HCT116 (cell line): ENCODE measurements at regions not wholly inside any gene's neighbourhood (a gene's known extent, or its start where the extent isn't known, plus 50 kb on each side); places are given as distances from the start of the nearest gene placed in this dataset.

Experiments
- ATAC-seq: fragments of 200-7000 bp; cut with Tn5 transposase; 2 replicates; pipeline ENCODE4 v1.9.1; 2020; ENCODE audit warnings: mild to moderate bottlenecking, moderate library complexity
- BruUV-seq: library from RNA; stranded (reverse); fragments of 400-500 nt; replicated peaks from 2 replicates; lab custom pipeline; 2021; lab: Mats Ljungman, UMichigan
- CTCF ChIA-PET: fragments of 300-600 bp; sonication (Branson Sonifier 250); formaldehyde crosslinking; loops from one replicate; lab custom pipeline; 2021; ENCODE audit warnings: antibody characterized with exemption; lab: Charles Lee
- POLR2A ChIA-PET: fragments of 300-600, 350-600 bp; sonication (Branson Sonifier 250); formaldehyde crosslinking; loops from one replicate; lab custom pipeline; 2021; ENCODE audit warnings: antibody characterized with exemption; lab: Charles Lee
- RAD21 ChIA-PET, 2 experiments: fragments of 300-600 bp; sonication (Branson Sonifier 250); formaldehyde crosslinking; loops; one replicate each; lab custom pipeline; 2023; ENCODE audit warnings: low total read pairs in 2 of 2; ENCODE audit not compliant: uncharacterized antibody in 2 of 2, unreplicated experiment in 2 of 2, low non-redundant PET in 1 of 2; lab: Charles Lee
- DNase-seq: peaks from one replicate; pipeline ENCODE4 v3.0.0-alpha.2; 2010; ENCODE audit warnings: low read depth, low spot score
- H2AFZ ChIP-seq: fragments of 200-600 bp; shearing (Covaris generic), sonication (generic); 2 replicates; pipeline ENCODE4 v1.6.1; 2017; ENCODE audit warnings: low read depth, mixed run types, mixed read lengths, antibody characterized with exemption, low read length; ENCODE audit not compliant: poor library complexity, severe bottlenecking
- H3K27ac ChIP-seq: 2 replicates; pipeline ENCODE4 v1.5.1; 2012; ENCODE audit warnings: low read depth, low read length
- H3K27me3 ChIP-seq: fragments of 200-600 bp; sonication (generic); 2 replicates; pipeline ENCODE4 v1.6.1; 2016; ENCODE audit warnings: mixed run types, low read length, mixed read lengths; ENCODE audit not compliant: insufficient read depth
- H3K36me3 ChIP-seq, 2 experiments: fragments of 200-500 bp in 1 of 2; fragments of 200-600 bp in 1 of 2; sonication (Bioruptor generic) in 1 of 2; sonication (generic) in 1 of 2; 2 replicates each; pipeline versions ENCODE4 v1.5.1 to v1.6.1; 2014 to 2016; ENCODE audit warnings: low read length in 2 of 2, inconsistent platforms in 1 of 2, mixed read lengths in 1 of 2, mixed run types in 1 of 2; ENCODE audit not compliant: insufficient read depth in 2 of 2, control insufficient read depth in 1 of 2
- H3K4me1 ChIP-seq, 2 experiments: fragments of 200-600 bp in 1 of 2; sonication (generic) in 1 of 2; 2 replicates each; pipeline versions ENCODE4 v1.5.1 to v1.6.1; 2012 to 2017; ENCODE audit warnings: low read length in 2 of 2, inconsistent platforms in 1 of 2, mild to moderate bottlenecking in 1 of 2, mixed read lengths in 1 of 2, mixed run types in 1 of 2, moderate library complexity in 1 of 2; ENCODE audit not compliant: insufficient read depth in 2 of 2, control insufficient read depth in 1 of 2
- H3K4me2 ChIP-seq: fragments of 200-600 bp; sonication (generic); 2 replicates; pipeline ENCODE4 v1.6.1; 2017; ENCODE audit warnings: mixed run types, low read length, mixed read lengths
- H3K4me3 ChIP-seq, 2 experiments: fragments of 200-600 bp in 1 of 2; sonication (generic) in 1 of 2; replicated peaks in 1 of 2; 2 replicates each; pipeline ENCODE4 v1.5.1; 2011 to 2016; ENCODE audit warnings: low read length in 2 of 2, control low read depth in 1 of 2, low read depth in 1 of 2, mild to moderate bottlenecking in 1 of 2, mixed read lengths in 1 of 2, mixed run types in 1 of 2
- H3K79me2 ChIP-seq: fragments of 200-600 bp; sonication (generic); 2 replicates; pipeline ENCODE4 v1.6.1; 2017; ENCODE audit warnings: mild to moderate bottlenecking, mixed run types, low read length, moderate library complexity, mixed read lengths; ENCODE audit not compliant: insufficient read depth
- H3K9ac ChIP-seq: fragments of 200-600 bp; sonication (generic); 2 replicates; pipeline ENCODE4 v1.6.1; 2016; ENCODE audit warnings: low read length, mixed read lengths
- H3K9me2 ChIP-seq: fragments of 200-600 bp; sonication (generic), shearing (Covaris generic); 2 replicates; pipeline ENCODE4 v1.6.1; 2017; ENCODE audit warnings: mixed run types, mild to moderate bottlenecking, moderate library complexity; ENCODE audit not compliant: insufficient read depth
- H3K9me3 ChIP-seq, 2 experiments: fragments of 200-500 bp in 1 of 2; fragments of 200-600 bp in 1 of 2; sonication (Bioruptor generic) in 1 of 2; sonication (generic) in 1 of 2; 2 replicates each; pipeline ENCODE4 v1.6.1; 2014 to 2017; ENCODE audit warnings: low read length in 2 of 2, mixed read lengths in 2 of 2, inconsistent platforms in 1 of 2, low read depth in 1 of 2, mild to moderate bottlenecking in 1 of 2, mixed run types in 1 of 2, moderate library complexity in 1 of 2; ENCODE audit not compliant: control insufficient read depth in 1 of 2, insufficient read depth in 1 of 2
- H4K20me1 ChIP-seq: fragments of 200-600 bp; sonication (generic), shearing (Covaris generic); 2 replicates; pipeline ENCODE4 v1.6.1; 2017; ENCODE audit warnings: mixed run types, mild to moderate bottlenecking, moderate library complexity; ENCODE audit not compliant: insufficient read depth
- CBX3 ChIP-seq: IDR thresholded peaks from 2 replicates; pipeline ENCODE4 v1.6.1; 2012; ENCODE audit warnings: low read depth
- EZH2phosphoT487 ChIP-seq: fragments of 200-600 bp; IDR thresholded peaks from 2 replicates; pipeline ENCODE4 v1.6.1; 2018; ENCODE audit warnings: antibody characterized with exemption, borderline replicate concordance
- POLR2AphosphoS5 ChIP-seq: IDR thresholded peaks from 2 replicates; pipeline ENCODE4 v1.6.1; 2011; ENCODE audit warnings: mild to moderate bottlenecking, low read depth, low read length, moderate library complexity
- SP1 ChIP-seq: IDR thresholded peaks from 2 replicates; pipeline ENCODE4 v1.6.1; 2012; ENCODE audit warnings: low read depth
- ZNF274 ChIP-seq: fragments of 200-500 bp; sonication (Bioruptor generic); IDR thresholded peaks from 2 replicates; pipeline ENCODE4 v1.6.1; 2014; ENCODE audit warnings: mild to moderate bottlenecking, low read depth, low read length, inconsistent platforms
- intact Hi-C: fragments of 100-400 bp; cut with micrococcal nuclease; formaldehyde crosslinking; loops from 2 replicates; pipeline ENCODE4 v1.10.0; 2022
- TF ChIP-seq, protein P1 (sequence below), 3 experiments: fragments of 200-600 bp in 1 of 3; sonication (generic) in 1 of 3; IDR thresholded peaks in 2 of 3; conservative IDR thresholded peaks in 1 of 3; 2 replicates each; pipeline ENCODE4 v1.5.1; 2012 to 2017; ENCODE audit warnings: low read depth in 2 of 3, low read length in 2 of 3, antibody characterized with exemption in 1 of 3, borderline replicate concordance in 1 of 3, control low read depth in 1 of 3, mild to moderate bottlenecking in 1 of 3, mixed read lengths in 1 of 3, mixed run types in 1 of 3, moderate library complexity in 1 of 3; ENCODE audit not compliant: insufficient read depth in 1 of 3
- TF ChIP-seq, protein P2 (sequence below): IDR thresholded peaks from 2 replicates; pipeline ENCODE4 v1.6.1; 2012; ENCODE audit warnings: low read depth

DNA sequence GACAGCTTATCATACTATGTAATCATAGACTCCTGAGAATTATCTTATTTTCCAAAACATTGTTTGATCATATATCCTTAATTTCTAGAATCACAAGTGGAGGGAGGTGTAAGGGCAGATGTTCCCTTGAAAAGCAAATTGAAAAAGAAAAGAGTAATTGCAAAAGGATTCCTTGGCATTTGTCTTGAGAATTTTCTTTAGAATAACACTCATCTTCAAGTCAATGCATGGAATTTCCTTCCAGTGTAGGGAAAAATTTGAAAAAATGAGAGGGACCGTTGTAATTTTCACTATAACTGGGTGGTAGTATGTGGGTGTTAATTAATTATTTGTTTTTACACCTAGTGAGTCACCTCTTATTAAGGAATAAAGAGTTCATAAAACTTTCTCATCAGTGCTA lies 724.6 kb upstream of the ADAMTS5 start:
- ChIA-PET POLR2A (no interaction called here), RAD21 (no interaction called here), CTCF (no interaction called here)
- no peaks in the 10 kb centered on the region for H4K20me1 ChIP-seq
- H3K79me2 ChIP-seq = no peaks in the 10 kb centered on the region
- intact Hi-C loops = no loop called here
- H3K9me2 ChIP-seq = no peaks in the 10 kb centered on the region
- no peak overlapping the region for H3K4me3 ChIP-seq
- H3K36me3 ChIP-seq = no peaks in the 10 kb centered on the region
- no peak for DNase-seq
- H3K4me2 ChIP-seq = no peak overlapping the region
- ATAC-seq = no peak
- no TSS peak for BruUV-seq
- no peaks in the 10 kb centered on the region for H3K4me1 ChIP-seq
- H3K27me3 ChIP-seq = no peaks in the 10 kb centered on the region
- no peak overlapping the region for H3K9ac ChIP-seq
- TF ChIP-seq, protein P1, sequence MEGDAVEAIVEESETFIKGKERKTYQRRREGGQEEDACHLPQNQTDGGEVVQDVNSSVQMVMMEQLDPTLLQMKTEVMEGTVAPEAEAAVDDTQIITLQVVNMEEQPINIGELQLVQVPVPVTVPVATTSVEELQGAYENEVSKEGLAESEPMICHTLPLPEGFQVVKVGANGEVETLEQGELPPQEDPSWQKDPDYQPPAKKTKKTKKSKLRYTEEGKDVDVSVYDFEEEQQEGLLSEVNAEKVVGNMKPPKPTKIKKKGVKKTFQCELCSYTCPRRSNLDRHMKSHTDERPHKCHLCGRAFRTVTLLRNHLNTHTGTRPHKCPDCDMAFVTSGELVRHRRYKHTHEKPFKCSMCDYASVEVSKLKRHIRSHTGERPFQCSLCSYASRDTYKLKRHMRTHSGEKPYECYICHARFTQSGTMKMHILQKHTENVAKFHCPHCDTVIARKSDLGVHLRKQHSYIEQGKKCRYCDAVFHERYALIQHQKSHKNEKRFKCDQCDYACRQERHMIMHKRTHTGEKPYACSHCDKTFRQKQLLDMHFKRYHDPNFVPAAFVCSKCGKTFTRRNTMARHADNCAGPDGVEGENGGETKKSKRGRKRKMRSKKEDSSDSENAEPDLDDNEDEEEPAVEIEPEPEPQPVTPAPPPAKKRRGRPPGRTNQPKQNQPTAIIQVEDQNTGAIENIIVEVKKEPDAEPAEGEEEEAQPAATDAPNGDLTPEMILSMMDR (IDR thresholded peaks at IDR 0.05 in 2 of 3, conservative IDR thresholded peaks at IDR 0.05 in 1 of 3; ENCODE audit: borderline replicate concordance in 1 of 3, insufficient read depth in 1 of 3, low read depth in 2 of 3, low read length in 2 of 3) = no peak
- TF ChIP-seq CBX3 (no peak), POLR2AphosphoS5 (no peak), ZNF274 (no peak), EZH2phosphoT487 (no peak), SP1 (no peak)
- TF ChIP-seq, protein P2, sequence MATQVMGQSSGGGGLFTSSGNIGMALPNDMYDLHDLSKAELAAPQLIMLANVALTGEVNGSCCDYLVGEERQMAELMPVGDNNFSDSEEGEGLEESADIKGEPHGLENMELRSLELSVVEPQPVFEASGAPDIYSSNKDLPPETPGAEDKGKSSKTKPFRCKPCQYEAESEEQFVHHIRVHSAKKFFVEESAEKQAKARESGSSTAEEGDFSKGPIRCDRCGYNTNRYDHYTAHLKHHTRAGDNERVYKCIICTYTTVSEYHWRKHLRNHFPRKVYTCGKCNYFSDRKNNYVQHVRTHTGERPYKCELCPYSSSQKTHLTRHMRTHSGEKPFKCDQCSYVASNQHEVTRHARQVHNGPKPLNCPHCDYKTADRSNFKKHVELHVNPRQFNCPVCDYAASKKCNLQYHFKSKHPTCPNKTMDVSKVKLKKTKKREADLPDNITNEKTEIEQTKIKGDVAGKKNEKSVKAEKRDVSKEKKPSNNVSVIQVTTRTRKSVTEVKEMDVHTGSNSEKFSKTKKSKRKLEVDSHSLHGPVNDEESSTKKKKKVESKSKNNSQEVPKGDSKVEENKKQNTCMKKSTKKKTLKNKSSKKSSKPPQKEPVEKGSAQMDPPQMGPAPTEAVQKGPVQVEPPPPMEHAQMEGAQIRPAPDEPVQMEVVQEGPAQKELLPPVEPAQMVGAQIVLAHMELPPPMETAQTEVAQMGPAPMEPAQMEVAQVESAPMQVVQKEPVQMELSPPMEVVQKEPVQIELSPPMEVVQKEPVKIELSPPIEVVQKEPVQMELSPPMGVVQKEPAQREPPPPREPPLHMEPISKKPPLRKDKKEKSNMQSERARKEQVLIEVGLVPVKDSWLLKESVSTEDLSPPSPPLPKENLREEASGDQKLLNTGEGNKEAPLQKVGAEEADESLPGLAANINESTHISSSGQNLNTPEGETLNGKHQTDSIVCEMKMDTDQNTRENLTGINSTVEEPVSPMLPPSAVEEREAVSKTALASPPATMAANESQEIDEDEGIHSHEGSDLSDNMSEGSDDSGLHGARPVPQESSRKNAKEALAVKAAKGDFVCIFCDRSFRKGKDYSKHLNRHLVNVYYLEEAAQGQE = no peak
- H2AFZ ChIP-seq = no peak overlapping the region
- H3K9me3 ChIP-seq = peaks cover 0 to 39% of the 10 kb centered on the region in 2 experiments; a peak in 2 of 4 replicates
- H3K27ac ChIP-seq = no peak overlapping the region
